ENCODE measurements at regions not wholly inside any gene's neighbourhood (a gene's known extent, or its start where the extent isn't known, plus 50 kb on each side); places are given as distances from the start of the nearest gene placed in this dataset.
"Not testable (repeated sequence)": the region's sequence is repeated elsewhere in the genome, so short reads cannot be mapped to it uniquely, and the experiment has no call there.

GRCh38 chr7:93663561-93664299 is 89.2 kb upstream of the CALCR start:
- peak; percentile 48 for DNase-seq (ENCODE audit: low spot score)
- H3K27me3 Mint-ChIP-seq (ENCODE audit: low read depth): peaks cover 12% of the 10 kb centered on the region
- peaks cover 19% of the 10 kb centered on the region for H3K9me3 Mint-ChIP-seq (ENCODE audit: low read depth)
- no peaks in the 10 kb centered on the region for H3K4me1 Mint-ChIP-seq (ENCODE audit: low read depth)
- H3K27ac Mint-ChIP-seq (ENCODE audit: unreplicated experiment): no peak overlapping the region
- no peak overlapping the region for H3K4me3 Mint-ChIP-seq (ENCODE audit: unreplicated experiment)
- peaks cover 1% of the 10 kb centered on the region for H3K36me3 Mint-ChIP-seq (ENCODE audit: low read depth)
- TF ChIP-seq CTCF (IDR thresholded peaks at IDR 0.05): no peak

DNA sequence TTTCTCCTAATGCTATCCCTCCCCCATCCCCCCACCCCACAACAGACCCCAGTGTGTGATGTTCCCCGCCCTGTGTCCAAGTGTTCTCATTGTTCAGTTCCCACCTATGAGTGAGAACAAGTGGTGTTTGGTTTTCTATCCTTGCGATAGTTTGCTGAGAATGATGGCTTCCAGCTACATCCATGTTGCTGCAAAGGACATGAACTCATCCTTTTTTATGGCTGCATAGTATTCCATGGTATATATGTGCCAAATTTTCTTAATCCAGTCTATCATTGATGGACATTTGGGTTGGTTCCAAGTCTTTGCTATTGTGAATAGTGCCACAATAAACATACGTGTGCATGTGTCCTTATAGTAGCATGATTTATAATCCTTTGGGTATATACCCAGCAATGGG is 83.6 kb upstream of the CALCR start:
- H3K27me3 Mint-ChIP-seq (ENCODE audit: low read depth): peaks cover 27% of the 10 kb centered on the region
- not testable (repeated sequence) for H3K4me3 Mint-ChIP-seq (ENCODE audit: unreplicated experiment); H3K4me1 Mint-ChIP-seq (ENCODE audit: low read depth); H3K27ac Mint-ChIP-seq (ENCODE audit: unreplicated experiment); H3K36me3 Mint-ChIP-seq (ENCODE audit: low read depth); DNase-seq (ENCODE audit: low spot score)
- H3K9me3 Mint-ChIP-seq (ENCODE audit: low read depth): peaks cover 12% of the 10 kb centered on the region

DNA sequence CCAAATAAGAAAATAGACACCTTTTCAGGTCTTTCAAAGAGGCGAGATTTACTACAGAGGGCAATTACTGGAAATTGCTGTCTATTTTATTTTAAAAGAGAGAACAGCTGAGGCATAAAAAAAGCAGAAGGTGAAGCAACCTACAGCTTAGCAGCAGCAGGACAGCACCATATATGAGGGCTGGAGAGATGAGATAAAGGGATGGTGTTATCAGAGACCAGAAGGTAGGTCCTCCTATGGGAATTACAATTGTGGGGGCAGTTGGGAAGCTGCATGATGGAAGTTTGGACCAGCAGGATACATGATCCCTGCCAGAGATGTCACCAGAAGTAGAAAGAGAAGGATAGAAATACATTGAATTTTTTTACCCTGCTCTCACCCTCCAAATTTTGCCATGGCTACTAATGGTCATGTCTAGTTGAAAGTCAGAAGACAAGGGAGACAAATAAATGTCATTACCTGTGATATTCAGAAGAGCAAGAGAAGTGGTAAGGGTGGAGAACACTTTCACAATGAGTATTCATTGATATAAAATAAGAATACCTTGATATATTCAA is 77.2 kb upstream of the CALCR start:
- peaks cover 25% of the 10 kb centered on the region for H3K27me3 Mint-ChIP-seq (ENCODE audit: low read depth)
- H3K4me1 Mint-ChIP-seq (ENCODE audit: low read depth): no peaks in the 10 kb centered on the region
- H3K27ac Mint-ChIP-seq (ENCODE audit: unreplicated experiment): no peak overlapping the region
- H3K9me3 Mint-ChIP-seq (ENCODE audit: low read depth): no peaks in the 10 kb centered on the region
- no peak for TF ChIP-seq CTCF (IDR thresholded peaks at IDR 0.05)
- no peak for DNase-seq (ENCODE audit: low spot score)
- H3K36me3 Mint-ChIP-seq (ENCODE audit: low read depth): no peaks in the 10 kb centered on the region
- H3K4me3 Mint-ChIP-seq (ENCODE audit: unreplicated experiment): no peak overlapping the region

DNA sequence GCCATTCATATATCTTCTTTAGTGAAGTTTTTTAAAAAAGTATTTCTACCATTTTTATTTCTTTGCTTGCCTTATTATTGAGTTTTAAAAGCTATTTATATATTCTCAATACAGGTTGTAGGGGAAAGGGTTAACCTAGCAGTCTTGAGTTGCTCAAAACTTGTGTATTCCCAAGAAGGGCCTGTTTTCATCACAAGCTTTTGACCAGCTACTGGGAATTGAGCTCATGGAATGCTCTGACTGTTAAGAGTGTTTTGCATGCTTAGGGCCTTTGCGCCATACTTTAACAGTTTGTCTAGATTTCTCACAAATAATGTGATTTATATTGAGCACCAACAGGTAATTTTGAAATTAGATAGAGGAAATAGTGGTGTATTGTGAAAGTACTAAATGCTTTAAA is 72.0 kb upstream of the CALCR start:
- H3K27ac Mint-ChIP-seq (ENCODE audit: unreplicated experiment): no peak overlapping the region

GRCh38 chr7:93636276-93636675 is 61.8 kb upstream of the CALCR start:
- peaks cover 4% of the 10 kb centered on the region for H3K27me3 Mint-ChIP-seq (ENCODE audit: low read depth)
- peaks cover 4% of the 10 kb centered on the region for H3K4me1 Mint-ChIP-seq (ENCODE audit: low read depth)
- no peak for TF ChIP-seq CTCF (IDR thresholded peaks at IDR 0.05)
- H3K27ac Mint-ChIP-seq (ENCODE audit: unreplicated experiment): no peak overlapping the region
- no peaks in the 10 kb centered on the region for H3K36me3 Mint-ChIP-seq (ENCODE audit: low read depth)
- DNase-seq (ENCODE audit: low spot score): no peak
- no peaks in the 10 kb centered on the region for H3K9me3 Mint-ChIP-seq (ENCODE audit: low read depth)
- no peak overlapping the region for H3K4me3 Mint-ChIP-seq (ENCODE audit: unreplicated experiment)

More for the DNA sequence above, 72.0 kb upstream of the CALCR start:
- Mint-ChIP-seq H3K4me3 (ENCODE audit: unreplicated experiment) (no peak overlapping the region), H3K9me3 (ENCODE audit: low read depth) (no peaks in the 10 kb centered on the region), H3K4me1 (ENCODE audit: low read depth) (no peaks in the 10 kb centered on the region), H3K36me3 (ENCODE audit: low read depth) (no peaks in the 10 kb centered on the region), H3K27me3 (ENCODE audit: low read depth) (peaks cover 5% of the 10 kb centered on the region)
- no peak for TF ChIP-seq CTCF (IDR thresholded peaks at IDR 0.05)
- no peak for DNase-seq (ENCODE audit: low spot score)

DNA sequence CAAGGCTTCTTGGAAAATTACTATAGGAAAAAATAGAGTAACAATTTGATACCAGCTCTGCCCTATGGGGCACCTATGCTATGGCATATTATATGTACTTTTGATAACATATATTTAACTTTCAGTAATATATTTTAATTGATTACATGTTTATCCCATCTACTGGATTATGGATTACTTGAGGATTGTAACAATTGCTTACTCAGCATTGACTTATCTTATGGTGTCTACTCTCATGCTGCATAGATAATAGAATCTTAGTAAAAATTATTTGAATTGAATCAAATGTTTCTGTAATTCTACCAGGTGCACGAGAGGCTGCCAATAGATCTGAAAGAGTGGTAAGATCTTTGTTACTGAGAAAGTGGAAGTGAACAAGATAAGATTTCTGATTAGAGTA is 57.8 kb upstream of the CALCR start:
- Mint-ChIP-seq H3K27me3 (ENCODE audit: low read depth) (peaks cover 12% of the 10 kb centered on the region), H3K27ac (ENCODE audit: unreplicated experiment) (no peak overlapping the region), H3K9me3 (ENCODE audit: low read depth) (peaks cover 5% of the 10 kb centered on the region), H3K4me3 (ENCODE audit: unreplicated experiment) (no peak overlapping the region), H3K4me1 (ENCODE audit: low read depth) (peaks cover 4% of the 10 kb centered on the region), H3K36me3 (ENCODE audit: low read depth) (no peaks in the 10 kb centered on the region)
- DNase-seq (ENCODE audit: low spot score): no peak
- no peak for TF ChIP-seq CTCF (IDR thresholded peaks at IDR 0.05)

Measured in chondrocyte (in vitro differentiated cells).